Erythroblast (primary cell): ENCODE measurements at regions not wholly inside any gene's neighbourhood (a gene's known extent, or its start where the extent isn't known, plus 50 kb on each side); places are given as distances from the start of the nearest gene placed in this dataset.

Experiments
- GATA1 ChIP-seq: IDR thresholded peaks from 2 replicates; pipeline ENCODE4 v1.6.1; 2011; ENCODE audit warnings: low read depth, mild to moderate bottlenecking, control low read depth, low read length, moderate library complexity
- POLR2A ChIP-seq: IDR thresholded peaks from 2 replicates; pipeline ENCODE4 v1.6.1; 2011; ENCODE audit warnings: mild to moderate bottlenecking, low read length

DNA sequence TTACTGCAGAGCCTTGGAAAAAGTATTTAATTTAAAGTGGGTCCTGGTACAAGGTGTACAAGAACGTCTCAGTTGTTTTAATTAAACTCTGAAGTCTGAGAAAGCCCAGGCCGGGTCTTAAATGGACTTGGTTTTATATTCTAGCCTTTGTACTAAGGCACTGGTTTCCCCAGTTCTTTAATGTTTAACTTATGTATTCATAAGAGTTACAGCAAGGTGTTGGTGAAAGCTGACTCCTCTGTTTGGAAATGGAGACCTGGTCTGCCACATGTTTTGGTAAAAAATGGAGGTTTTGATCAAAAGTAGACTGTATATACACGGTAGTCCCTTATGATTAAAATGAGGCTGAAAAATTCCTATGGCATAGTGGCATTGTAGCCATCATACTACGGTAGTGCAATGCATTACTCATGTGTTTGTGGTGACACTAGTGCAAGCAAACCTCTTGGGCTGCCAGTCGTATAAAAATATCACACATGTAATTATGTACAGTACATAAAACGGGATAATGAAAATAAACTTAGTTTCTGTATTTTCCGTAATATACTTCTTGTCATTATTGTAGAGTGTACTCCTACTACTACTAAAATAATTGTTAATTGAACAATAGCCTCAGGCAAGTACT is 883.4 kb upstream of the SPRY2 start:
- TF ChIP-seq POLR2A (no peak), GATA1 (no peak)
